RWPE1 (cell line): ENCODE measurements at regions not wholly inside any gene's neighbourhood (a gene's known extent, or its start where the extent isn't known, plus 50 kb on each side); places are given as distances from the start of the nearest gene placed in this dataset.

Experiments
- CTCF ChIA-PET: fragments of 350-600 bp; sonication (Branson Sonifier 250); formaldehyde crosslinking; extraction: SDS; loops from one replicate; lab custom pipeline; 2021; lab: Yijun Ruan, JAX
- POLR2A ChIA-PET: fragments of 400-600 bp; formaldehyde crosslinking; extraction: SDS; loops from one replicate; lab custom pipeline; 2020; ENCODE audit warnings: antibody characterized with exemption; ENCODE audit not compliant: low non-redundant PET; lab: Yijun Ruan, JAX
- DNase-seq: peaks from one replicate; pipeline ENCODE4 v3.0.0; 2012; ENCODE audit warnings: low spot score
- H3K27ac ChIP-seq: fragments of 450-650 bp; 2 replicates; pipeline ENCODE4 v1.5.1; 2017
- CTCF ChIP-seq: fragments of 450-650 bp; conservative IDR thresholded peaks from 2 replicates; pipeline ENCODE4 v1.5.1; 2017; ENCODE audit warnings: low read depth, mild to moderate bottlenecking

GRCh38 chr10:15462253-15462897 is 91.3 kb upstream of the FAM171A1 start:
- DNase-seq: no peak
- ChIA-PET CTCF (interaction anchor here (0.6 to 0.7 kb wide), 3 partner anchors 15 to 283 kb away, joined by 3 to 4 read pairs (median 3); no protein-coding TSS in a partner anchor), POLR2A (no interaction called here)

GRCh38 chr10:15461353-15462108 is 90.4 kb upstream of the FAM171A1 start:
- no peak overlapping the region for H3K27ac ChIP-seq
- ChIA-PET POLR2A (no interaction called here), CTCF (interaction anchor here (0.7 kb wide), 2 partner anchors 31 to 283 kb away, joined by 3 read pairs; no protein-coding TSS in a partner anchor)
- TF ChIP-seq CTCF: no peak
- DNase-seq: no peak

More at GRCh38 chr10:15462253-15462897, 91.3 kb upstream of the FAM171A1 start:
- no peak overlapping the region for H3K27ac ChIP-seq
- no peak for TF ChIP-seq CTCF

GRCh38 chr10:15460661-15461060 is 89.6 kb upstream of the FAM171A1 start:
- ChIA-PET CTCF (no interaction called here), POLR2A (no interaction called here)
- TF ChIP-seq CTCF: no peak
- no peak overlapping the region for H3K27ac ChIP-seq
- DNase-seq: no peak

GRCh38 chr10:15459218-15459617 is 88.1 kb upstream of the FAM171A1 start:
- CTCF ChIA-PET: no interaction called here
- POLR2A ChIA-PET: no interaction called here
- no peak for DNase-seq
- TF ChIP-seq CTCF: no peak
- no peak overlapping the region for H3K27ac ChIP-seq

GRCh38 chr10:15457382-15457781 is 86.3 kb upstream of the FAM171A1 start:
- no peak for TF ChIP-seq CTCF
- DNase-seq: no peak
- ChIA-PET CTCF (no interaction called here), POLR2A (no interaction called here)
- no peak overlapping the region for H3K27ac ChIP-seq

GRCh38 chr10:15455456-15455855 is 84.4 kb upstream of the FAM171A1 start:
- DNase-seq: no peak
- TF ChIP-seq CTCF: no peak
- no peak overlapping the region for H3K27ac ChIP-seq
- CTCF ChIA-PET: no interaction called here
- POLR2A ChIA-PET: no interaction called here
